T1000 (cell line): ENCODE measurements at regions not wholly inside any gene's neighbourhood (a gene's known extent, or its start where the extent isn't known, plus 50 kb on each side); places are given as distances from the start of the nearest gene placed in this dataset.

Experiments
- DNase-seq: peaks from one replicate; lab custom pipeline; 2025; ENCODE audit warnings: mixed read lengths; lab: John Stamatoyannopoulos, UW

GRCh38 chr3:189049458-189050236 lies 122.1 kb upstream of the TPRG1 start:
- no peak for DNase-seq

DNA sequence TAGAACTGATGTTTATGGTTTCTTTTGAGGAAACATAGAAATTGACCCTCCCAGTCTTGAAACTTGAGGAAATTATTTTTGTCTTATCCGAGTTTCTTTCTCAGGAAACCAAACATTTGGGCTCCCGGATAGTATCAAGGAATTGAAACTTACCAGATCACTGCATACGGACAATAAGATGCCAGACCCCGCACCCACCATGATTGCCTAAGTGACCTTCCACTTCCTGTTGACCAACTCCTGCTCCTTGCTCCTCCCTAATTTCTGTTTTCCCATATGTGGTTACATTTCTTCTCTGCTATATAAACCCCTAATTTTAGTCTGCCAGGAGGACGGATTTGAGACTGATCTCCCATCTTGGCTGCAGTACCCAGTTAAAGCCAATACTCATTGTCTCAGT lies 118.4 kb upstream of the TPRG1 start:
- no peak for DNase-seq

DNA sequence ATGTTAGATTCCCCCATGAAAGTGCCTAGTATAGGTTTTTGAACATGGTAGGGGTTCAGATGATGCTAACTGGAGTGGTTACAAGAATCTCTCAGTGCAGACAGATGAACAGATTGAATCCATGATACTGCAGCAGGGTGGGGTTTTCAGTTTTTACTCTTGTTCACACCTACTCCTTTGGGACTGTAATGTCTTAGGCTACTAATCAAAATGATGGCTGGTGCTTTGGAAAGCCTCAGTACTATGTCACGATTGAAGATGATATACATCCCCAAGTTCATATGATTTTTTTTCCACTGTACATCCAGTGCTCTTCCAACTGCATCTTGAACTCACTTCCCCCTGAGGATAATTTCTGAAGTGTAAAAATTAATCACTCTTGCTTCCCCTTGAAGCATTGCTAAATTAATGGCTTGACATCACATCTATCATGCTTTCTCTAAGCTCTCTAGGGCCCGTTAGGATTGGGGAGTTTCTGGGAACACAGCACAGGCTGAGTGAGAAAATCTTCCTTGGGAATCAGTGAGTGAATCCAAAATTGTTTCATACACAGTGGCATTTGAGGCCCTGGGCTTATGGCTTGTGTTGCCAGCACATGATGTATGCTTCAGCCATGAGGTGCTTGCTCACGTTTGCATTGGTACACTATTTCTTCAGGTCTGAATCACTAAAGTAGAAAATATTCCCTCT lies 115.0 kb upstream of the TPRG1 start:
- DNase-seq = no peak

GRCh38 chr3:189057369-189057768 lies 114.4 kb upstream of the TPRG1 start:
- no peak for DNase-seq

GRCh38 chr3:189058071-189058470 lies 113.7 kb upstream of the TPRG1 start:
- DNase-seq = no peak

DNA sequence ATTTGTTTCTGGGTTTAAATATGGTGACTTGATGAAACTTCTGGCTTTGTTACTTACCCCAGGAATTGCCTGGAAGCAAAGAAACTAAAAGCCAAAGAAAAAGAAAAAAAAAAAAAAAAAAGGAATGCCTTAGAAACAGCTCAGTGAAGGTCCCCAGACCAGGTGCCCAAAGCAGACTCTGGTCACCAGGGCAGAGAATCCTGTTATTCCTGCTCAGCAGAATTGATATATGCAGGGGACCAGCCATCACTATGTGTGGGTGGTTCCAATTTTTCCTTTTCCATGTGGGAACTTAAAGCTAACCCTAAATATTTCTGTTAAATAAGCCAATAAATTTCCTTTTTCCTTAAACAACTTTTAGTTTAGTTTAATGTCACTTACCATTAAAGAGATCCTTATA lies 100.8 kb upstream of the TPRG1 start:
- DNase-seq = no peak

- no peak for DNase-seq
Observed at GRCh38 chr3:189071446-189071845, 100.3 kb upstream of the TPRG1 start.

- DNase-seq = no peak
Observed at GRCh38 chr3:189076449-189076848, 95.3 kb upstream of the TPRG1 start.

GRCh38 chr3:189080745-189081144 lies 91.0 kb upstream of the TPRG1 start:
- DNase-seq = no peak

GRCh38 chr3:189082666-189083427 lies 88.9 kb upstream of the TPRG1 start:
- no peak for DNase-seq

DNA sequence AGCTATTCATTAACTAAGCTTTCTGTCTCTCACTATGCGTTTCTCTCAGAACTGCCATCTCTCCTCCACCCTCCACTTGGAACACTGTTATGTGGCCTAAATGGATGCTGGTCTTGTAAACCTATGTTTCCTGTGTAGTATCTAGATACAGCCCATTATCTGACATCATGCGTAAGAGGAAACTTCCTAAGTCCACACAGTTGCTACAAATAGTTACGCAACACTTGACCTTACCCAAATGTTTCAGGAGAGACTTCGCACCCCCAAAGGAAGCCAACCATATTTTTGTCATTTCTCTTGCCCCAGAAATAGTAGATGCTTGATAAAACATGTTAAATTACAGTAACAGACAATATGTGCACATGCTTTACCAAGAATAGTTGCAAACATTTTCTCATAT lies 87.2 kb upstream of the TPRG1 start:
- DNase-seq = no peak

- no peak for DNase-seq
Observed at GRCh38 chr3:189092547-189092946, 79.2 kb upstream of the TPRG1 start.

- DNase-seq = no peak
Observed at GRCh38 chr3:189094539-189094938, 77.2 kb upstream of the TPRG1 start.

GRCh38 chr3:189096092-189096491 lies 75.7 kb upstream of the TPRG1 start:
- no peak for DNase-seq

DNA sequence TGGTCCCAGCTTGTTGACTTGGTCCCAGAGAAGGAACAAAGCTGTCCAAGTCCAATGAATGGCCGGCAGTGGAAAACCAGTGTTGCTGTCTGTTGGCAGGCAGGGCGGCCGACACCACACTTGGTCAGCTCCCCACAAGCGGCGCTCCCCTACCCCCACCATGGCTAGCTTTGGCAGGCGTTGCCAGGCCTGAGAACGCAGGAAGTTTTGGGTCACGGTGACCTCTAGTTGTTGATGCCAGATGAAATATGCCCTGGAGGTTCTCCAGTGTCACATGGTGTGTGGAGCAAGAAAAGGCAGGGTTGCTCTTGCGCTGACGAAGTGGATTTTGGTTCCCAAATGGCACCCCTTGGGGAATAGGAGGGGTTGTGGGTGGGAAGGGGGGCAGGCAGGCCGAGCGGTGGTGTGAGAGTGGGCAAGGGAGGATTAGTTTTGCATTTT lies 72.7 kb upstream of the TPRG1 start:
- DNase-seq = no peak

DNA sequence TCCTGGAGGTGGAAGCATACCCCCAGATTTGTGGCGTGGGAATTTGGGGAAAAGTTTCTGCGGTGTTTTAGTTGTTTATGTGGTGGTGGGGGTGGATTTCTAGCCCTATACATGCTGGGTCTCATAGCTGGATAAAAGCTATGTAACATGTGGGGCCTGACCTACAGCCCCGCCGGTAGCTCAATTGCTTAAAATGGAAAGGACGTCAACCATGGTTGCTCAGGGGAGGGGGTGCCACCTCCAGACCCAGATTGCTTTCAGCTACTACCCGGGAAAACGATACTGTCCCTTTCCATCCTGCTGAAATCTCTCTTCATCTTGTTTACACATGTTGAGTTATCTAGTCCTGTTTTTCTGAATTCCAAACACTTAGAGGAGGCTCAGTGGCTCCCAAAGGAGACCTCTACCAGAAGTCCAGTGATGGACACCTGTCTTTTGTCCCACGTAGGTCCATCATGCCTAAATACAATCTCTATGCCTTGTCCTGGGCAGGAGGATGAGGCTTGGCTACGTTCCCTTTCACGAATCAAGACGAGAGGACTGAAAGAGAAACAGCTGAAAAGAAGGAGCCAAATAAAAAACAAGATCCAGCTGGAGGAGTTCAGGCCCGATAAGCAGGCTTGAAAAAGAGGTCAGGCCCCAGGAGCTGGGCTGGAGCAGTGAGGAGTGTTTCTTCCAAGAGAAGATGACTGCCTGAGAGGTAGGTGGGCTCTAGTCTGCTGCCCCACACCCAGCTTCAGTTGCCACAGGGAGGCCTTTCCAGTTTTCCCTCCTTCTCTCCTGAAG lies 72.1 kb upstream of the TPRG1 start:
- DNase-seq = no peak

GRCh38 chr3:189100866-189101265 lies 70.9 kb upstream of the TPRG1 start:
- no peak for DNase-seq

GRCh38 chr3:189101594-189101993 lies 70.2 kb upstream of the TPRG1 start:
- DNase-seq = no peak

GRCh38 chr3:189103208-189103607 lies 68.6 kb upstream of the TPRG1 start:
- DNase-seq = peak; percentile 22

DNA sequence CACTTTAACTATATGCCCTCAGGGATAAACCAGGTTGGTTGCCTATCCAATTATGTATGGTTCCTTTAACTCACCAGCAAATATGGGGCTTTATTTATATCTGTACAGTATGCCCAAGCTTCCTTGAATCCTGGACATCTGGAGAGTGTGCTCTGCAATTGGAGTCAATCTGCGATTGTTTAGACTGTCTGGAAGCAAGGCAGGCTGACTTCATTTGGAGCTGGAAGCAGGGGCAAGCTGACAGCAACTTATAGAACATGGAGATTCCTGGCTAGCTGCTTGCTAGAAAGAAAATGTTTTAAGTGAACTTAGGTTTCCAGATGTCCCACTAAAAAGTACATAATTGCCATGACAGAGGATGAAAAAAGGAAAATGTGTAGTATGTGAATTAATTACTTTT lies 63.7 kb upstream of the TPRG1 start:
- no peak for DNase-seq

- DNase-seq = no peak
Observed at GRCh38 chr3:189108735-189109134, 63.0 kb upstream of the TPRG1 start.

GRCh38 chr3:189109145-189109544 lies 62.6 kb upstream of the TPRG1 start:
- DNase-seq = no peak
